ENCODE measurements at regions not wholly inside any gene's neighbourhood (a gene's known extent, or its start where the extent isn't known, plus 50 kb on each side); places are given as distances from the start of the nearest gene placed in this dataset.
"Not testable (repeated sequence)": the region's sequence is repeated elsewhere in the genome, so short reads cannot be mapped to it uniquely, and the experiment has no call there.

DNA sequence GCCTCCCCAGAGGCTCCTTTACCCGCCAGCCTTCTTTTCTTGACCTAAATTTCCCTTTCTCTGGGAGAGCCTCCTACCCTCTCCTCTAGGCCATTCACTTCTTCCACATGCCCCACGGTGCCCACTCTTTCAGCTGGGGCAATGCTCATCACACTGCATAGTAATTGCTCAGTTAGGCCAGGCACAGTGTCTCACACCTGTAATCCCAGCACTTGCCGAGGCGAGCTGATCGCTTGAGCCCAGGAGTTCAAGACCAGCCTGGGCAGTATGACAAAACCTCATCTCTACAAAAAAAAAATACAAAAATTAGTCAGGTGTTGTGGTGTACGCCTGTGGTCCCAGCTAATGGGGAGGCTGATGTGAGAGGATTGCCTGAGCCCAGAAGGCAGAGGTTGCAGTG lies 1956.7 kb downstream of the FOXD4L5 start:
- CTCF ChIA-PET; ATAC-seq; H3K27ac Mint-ChIP-seq; H3K27me3 Mint-ChIP-seq; H3K9me3 Mint-ChIP-seq (ENCODE audit: low read depth); DNase-seq; H3K4me1 Mint-ChIP-seq; H3K4me3 Mint-ChIP-seq; H3K36me3 Mint-ChIP-seq: not testable (repeated sequence)

GRCh38 chr9:63327211-63327610 lies 1957.8 kb downstream of the FOXD4L5 start:
- ATAC-seq; H3K27ac Mint-ChIP-seq; H3K9me3 Mint-ChIP-seq (ENCODE audit: low read depth); H3K27me3 Mint-ChIP-seq; H3K4me3 Mint-ChIP-seq; DNase-seq; H3K4me1 Mint-ChIP-seq; CTCF ChIA-PET; H3K36me3 Mint-ChIP-seq: not testable (repeated sequence)

DNA sequence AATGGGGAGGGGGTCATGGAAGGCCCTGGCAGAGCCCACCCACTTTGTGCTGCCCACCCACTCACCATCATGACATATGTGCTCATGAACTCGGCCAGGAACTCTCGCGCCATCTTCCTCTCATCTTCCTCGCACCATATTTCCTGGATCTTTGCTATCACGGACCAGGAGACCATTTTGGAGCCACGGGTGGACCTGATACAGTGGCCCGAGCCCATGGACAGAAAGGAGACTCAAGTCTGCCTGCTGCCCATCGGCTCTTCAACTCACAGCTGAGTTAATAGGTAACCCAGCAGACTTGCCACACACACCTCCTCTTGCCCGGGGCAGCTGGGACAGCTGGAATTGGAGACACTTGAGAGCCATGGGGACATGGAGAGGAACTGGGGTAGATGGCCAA lies 1958.3 kb downstream of the FOXD4L5 start:
- DNase-seq; H3K27ac Mint-ChIP-seq; H3K27me3 Mint-ChIP-seq; H3K4me1 Mint-ChIP-seq; ATAC-seq; H3K4me3 Mint-ChIP-seq; CTCF ChIA-PET; H3K36me3 Mint-ChIP-seq; H3K9me3 Mint-ChIP-seq (ENCODE audit: low read depth): not testable (repeated sequence)

DNA sequence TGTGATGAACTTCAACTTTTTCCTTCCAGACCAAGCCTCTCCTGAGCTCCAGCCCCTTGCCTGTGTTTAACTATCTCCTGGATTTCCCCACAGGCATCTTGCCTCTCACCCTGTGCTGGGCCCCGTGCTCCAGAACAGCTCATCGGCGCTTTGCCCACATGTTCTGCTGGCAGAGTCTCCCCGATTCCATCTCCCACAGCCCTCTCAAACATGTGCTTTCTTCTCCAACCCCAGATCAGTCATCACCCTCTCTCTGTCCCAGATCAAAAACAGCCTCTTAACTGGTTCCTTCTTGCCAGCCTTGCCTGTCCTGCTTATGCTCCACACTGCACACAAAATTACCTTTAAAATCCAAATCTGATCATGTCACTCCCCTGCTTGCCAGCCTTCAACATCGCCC lies 1959.3 kb downstream of the FOXD4L5 start:
- H3K27me3 Mint-ChIP-seq; CTCF ChIA-PET; DNase-seq; ATAC-seq; H3K36me3 Mint-ChIP-seq; H3K4me3 Mint-ChIP-seq; H3K27ac Mint-ChIP-seq; H3K9me3 Mint-ChIP-seq (ENCODE audit: low read depth); H3K4me1 Mint-ChIP-seq: not testable (repeated sequence)

DNA sequence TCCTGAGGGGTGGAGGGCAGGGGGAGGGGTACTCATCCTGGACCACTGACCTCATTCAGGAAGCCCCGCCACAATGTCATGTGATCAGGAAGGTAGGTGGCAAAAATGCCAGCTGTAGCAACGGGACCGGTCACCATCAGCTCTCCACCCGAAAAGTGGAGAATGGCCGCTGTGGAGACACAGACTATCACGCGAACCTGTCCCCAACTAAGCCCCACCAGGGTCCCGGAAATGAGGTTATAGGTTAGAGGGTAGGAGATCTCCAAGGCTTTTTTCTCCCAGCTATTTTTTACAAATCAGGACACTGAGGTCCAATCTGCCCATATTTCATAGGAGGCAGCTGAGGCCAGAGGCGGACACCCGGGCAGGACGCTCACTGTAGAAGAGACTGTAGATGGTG lies 1966.9 kb downstream of the FOXD4L5 start:
- H3K27me3 Mint-ChIP-seq; CTCF ChIA-PET; DNase-seq; H3K4me3 Mint-ChIP-seq; H3K27ac Mint-ChIP-seq; H3K9me3 Mint-ChIP-seq (ENCODE audit: low read depth); ATAC-seq; H3K4me1 Mint-ChIP-seq; H3K36me3 Mint-ChIP-seq: not testable (repeated sequence)

DNA sequence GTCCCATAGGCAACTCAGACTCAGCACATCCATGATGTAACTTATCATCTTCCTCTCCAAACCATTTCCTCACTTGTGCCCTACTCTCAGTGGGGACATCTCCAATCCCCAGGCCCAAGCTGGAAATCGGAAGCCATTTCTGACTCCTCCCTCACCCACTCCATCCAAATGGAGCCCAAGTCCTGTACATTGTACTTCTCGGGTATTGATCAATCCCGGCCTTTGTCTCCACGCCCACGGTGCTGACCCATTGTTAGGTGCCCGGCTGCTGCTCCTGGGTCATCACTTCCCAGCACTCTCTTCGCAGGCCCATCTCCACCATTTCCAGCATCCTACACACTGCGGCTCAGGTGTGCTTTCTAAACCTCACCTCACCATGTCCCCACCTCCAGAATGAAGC lies 1969.6 kb downstream of the FOXD4L5 start:
- H3K27me3 Mint-ChIP-seq; CTCF ChIA-PET; H3K4me3 Mint-ChIP-seq; H3K27ac Mint-ChIP-seq; ATAC-seq; H3K4me1 Mint-ChIP-seq; H3K9me3 Mint-ChIP-seq (ENCODE audit: low read depth); DNase-seq; H3K36me3 Mint-ChIP-seq: not testable (repeated sequence)

DNA sequence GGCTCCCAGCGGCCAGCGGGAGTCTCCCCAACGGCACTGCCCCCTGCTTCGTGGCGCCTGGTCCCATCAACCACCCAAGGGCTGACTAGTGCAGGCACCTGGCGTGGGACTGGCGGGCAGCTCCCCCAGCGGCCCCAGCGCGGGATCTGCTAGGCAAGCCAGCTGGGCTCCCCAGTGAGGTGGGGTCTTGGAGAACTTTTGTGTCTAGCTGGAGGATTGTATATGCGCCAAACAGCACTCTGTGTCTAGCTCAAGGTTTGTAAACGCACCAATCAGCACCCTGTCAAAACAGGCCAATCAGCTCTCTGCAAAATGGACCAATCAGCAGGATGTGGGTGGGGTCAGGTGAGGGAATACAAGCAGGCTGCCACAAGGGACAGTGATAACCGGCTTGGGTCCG lies 1988.2 kb downstream of the FOXD4L5 start:
- H3K9me3 Mint-ChIP-seq (ENCODE audit: low read depth); H3K27ac Mint-ChIP-seq: not testable (repeated sequence)

DNA sequence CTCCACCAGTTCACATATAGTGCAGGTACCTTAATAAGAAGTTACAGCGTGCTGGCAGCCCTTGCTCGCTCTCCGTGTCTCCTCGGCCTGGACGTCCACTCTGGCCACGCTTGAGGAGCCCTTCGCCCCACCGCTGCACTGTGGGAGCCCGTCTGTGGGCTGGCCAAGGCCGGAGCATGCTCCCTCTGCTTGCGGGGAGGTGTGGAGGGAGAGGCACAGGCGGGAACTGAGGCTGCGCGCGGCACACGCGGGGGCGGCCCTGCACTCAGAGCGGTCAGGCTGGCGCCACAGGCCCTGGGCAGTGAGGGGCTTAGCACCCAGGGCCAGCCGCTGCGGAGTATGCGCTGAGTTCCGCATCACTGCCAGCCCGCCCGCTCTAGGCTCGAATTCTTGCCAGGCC lies 1988.6 kb downstream of the FOXD4L5 start:
- DNase-seq; H3K4me1 Mint-ChIP-seq; H3K27ac Mint-ChIP-seq; H3K4me3 Mint-ChIP-seq; H3K27me3 Mint-ChIP-seq; CTCF ChIA-PET; ATAC-seq; H3K9me3 Mint-ChIP-seq (ENCODE audit: low read depth); H3K36me3 Mint-ChIP-seq: not testable (repeated sequence)

More for the DNA sequence above, 1988.2 kb downstream of the FOXD4L5 start:
- H3K36me3 Mint-ChIP-seq, DNase-seq, H3K4me1 Mint-ChIP-seq, CTCF ChIA-PET, ATAC-seq, H3K4me3 Mint-ChIP-seq, H3K27me3 Mint-ChIP-seq: not testable (repeated sequence)

DNA sequence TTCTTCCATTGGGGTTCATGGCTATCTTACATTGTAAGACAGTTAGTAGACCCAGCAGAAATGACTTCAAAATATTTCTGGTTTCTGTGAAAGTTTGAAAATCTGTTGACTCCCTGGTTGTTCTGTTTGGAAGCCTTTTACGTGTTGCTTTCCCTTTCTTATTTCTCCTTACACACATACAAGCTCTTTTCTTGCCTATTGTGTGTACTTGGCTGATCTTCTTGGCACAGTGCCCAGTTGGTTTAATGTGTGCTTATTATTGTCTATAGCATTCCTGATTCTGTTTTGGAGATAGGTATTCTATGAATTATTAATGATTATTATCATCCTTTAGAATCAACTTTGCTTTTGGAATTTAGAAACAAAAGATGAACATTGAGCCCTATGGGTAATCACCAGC lies 1995.0 kb downstream of the FOXD4L5 start:
- H3K9me3 Mint-ChIP-seq (ENCODE audit: low read depth); CTCF ChIA-PET; ATAC-seq; DNase-seq; H3K36me3 Mint-ChIP-seq; H3K27me3 Mint-ChIP-seq; H3K4me1 Mint-ChIP-seq; H3K27ac Mint-ChIP-seq; H3K4me3 Mint-ChIP-seq: not testable (repeated sequence)
